ENCODE measurements at regions not wholly inside any gene's neighbourhood (a gene's known extent, or its start where the extent isn't known, plus 50 kb on each side); places are given as distances from the start of the nearest gene placed in this dataset.

GRCh38 chr5:103645816-103646215 is 83.2 kb upstream of the NUDT12 start:
- intact Hi-C loops (cut with micrococcal nuclease), result no loop called here
- in situ Hi-C loops (cut with MboI; ENCODE audit: low sequenced_read_pairs), result no loop called here
- no CpG with 5 or more reads among the region's 1 CpG for WGBS, 2 experiments (ENCODE audit: extremely low coverage in 2 of 2, insufficient read length in 1 of 2)

More at GRCh38 chr5:103645816-103646215, 83.2 kb upstream of the NUDT12 start:
- H3K4me3 ChIP-seq (ENCODE audit: insufficient read depth, low read depth, low read length), result no peak overlapping the region
- no peak overlapping the region for H2AFZ ChIP-seq (replicated peaks; ENCODE audit: low read length, poor library complexity)
- H3K56ac ChIP-seq (ENCODE audit: extremely low read depth, insufficient read depth, low read length), result no peak overlapping the region
- H2BK20ac ChIP-seq (ENCODE audit: low read depth, low read length), result no peak overlapping the region
- no peak for TF ChIP-seq ELK1 (IDR thresholded peaks at IDR 0.05; ENCODE audit: borderline replicate concordance, low read depth, low read length)
- no peak for TF ChIP-seq BHLHE40 (IDR thresholded peaks at IDR 0.05; ENCODE audit: low read depth, low read length)
- TF ChIP-seq NFE2L2 (IDR thresholded peaks at IDR 0.05; ENCODE audit: low read depth, low read length), result no peak
- no peak overlapping the region for H2BK15ac ChIP-seq (ENCODE audit: low read depth, low read length)
- POLR2A ChIA-PET (ENCODE audit: unreplicated experiment), result no interaction called here
- H4K8ac ChIP-seq (ENCODE audit: low read depth in 2 of 2, low read length in 2 of 2), result no peak overlapping the region
- no peak overlapping the region for H3K4ac ChIP-seq (ENCODE audit: low read depth, low read length)
- H2AK5ac ChIP-seq (ENCODE audit: low read depth, low read length), result no peak overlapping the region
- dilution Hi-C loops (cut with HindIII; ENCODE audit: low sequenced_read_pairs, unreplicated experiment), result no loop called here
- H3K14ac ChIP-seq (replicated peaks; ENCODE audit: low read depth, low read length), result no peak overlapping the region
- CTCF ChIA-PET, result no interaction called here
- H3K27ac ChIP-seq (ENCODE audit: insufficient read depth, low read length), result no peak overlapping the region
- H3K4me1 ChIP-seq (ENCODE audit: control insufficient read depth, insufficient read depth, low read length), result no peaks in the 10 kb centered on the region
- BruUV-seq (replicated peaks), result no TSS peak
- no peaks in the 10 kb centered on the region for H3K79me1 ChIP-seq (ENCODE audit: low read depth in 1 of 2, low read length in 2 of 2)
- no peak overlapping the region for H3K18ac ChIP-seq (ENCODE audit: low read depth, low read length)
- H3K9me3 ChIP-seq (ENCODE audit: control insufficient read depth, insufficient read depth, low read length), result no peaks in the 10 kb centered on the region
- no peaks in the 10 kb centered on the region for H3K9me1 ChIP-seq (ENCODE audit: insufficient read depth, low read length)
- H3K27me3 ChIP-seq (ENCODE audit: control insufficient read depth, insufficient read depth, low read length), result no peaks in the 10 kb centered on the region
- no peak overlapping the region for H2AK9ac ChIP-seq (replicated peaks; ENCODE audit: low read depth, low read length, poor library complexity)
- H4K20me1 ChIP-seq (ENCODE audit: insufficient read depth, low read length), result no peaks in the 10 kb centered on the region
- no peak overlapping the region for H3K9ac ChIP-seq (ENCODE audit: low read depth, low read length)
- H4K91ac ChIP-seq (ENCODE audit: insufficient read depth, low read depth, low read length), result no peak overlapping the region
- no peak overlapping the region for H3K4me2 ChIP-seq (ENCODE audit: low read depth, low read length)
- no peak overlapping the region for H2BK5ac ChIP-seq (ENCODE audit: low read depth, low read length, poor library complexity, severe bottlenecking)
- H2BK120ac ChIP-seq (ENCODE audit: low read depth, low read length), result no peak overlapping the region
- no peaks in the 10 kb centered on the region for H3K36me3 ChIP-seq (ENCODE audit: control insufficient read depth, insufficient read depth, low read length)
- H4K5ac ChIP-seq (ENCODE audit: low read depth, low read length), result no peak overlapping the region
- no peak for DNase-seq
- no peak overlapping the region for H3K23ac ChIP-seq (ENCODE audit: low read depth, low read length)
- ATAC-seq (ENCODE audit: low read depth), result no peak

All from IMR-90 (cell line).